GM23248 (cell line): ENCODE measurements at regions not wholly inside any gene's neighbourhood (a gene's known extent, or its start where the extent isn't known, plus 50 kb on each side); places are given as distances from the start of the nearest gene placed in this dataset.

Source experiments
- EZH2 ChIP-seq: fragments of 200-600 bp; sonication (generic); IDR thresholded peaks from 2 replicates; pipeline ENCODE4 v1.6.1; 2018; ENCODE audit warnings: antibody characterized with exemption, mild to moderate bottlenecking; ENCODE audit not compliant: insufficient read depth, poor library complexity, severe bottlenecking
- EZH2phosphoT487 ChIP-seq: fragments of 200-600 bp; sonication (generic); IDR thresholded peaks from 2 replicates; pipeline ENCODE4 v1.6.1; 2018; ENCODE audit warnings: antibody characterized with exemption, moderate library complexity, mild to moderate bottlenecking, low read depth; ENCODE audit not compliant: insufficient read depth

GRCh38 chr7:26507108-26507987, 215.7 kb downstream of the SNX10 start:
- TF ChIP-seq EZH2phosphoT487 (no peak), EZH2 (no peak)
